ENCODE measurements at regions not wholly inside any gene's neighbourhood (a gene's known extent, or its start where the extent isn't known, plus 50 kb on each side); places are given as distances from the start of the nearest gene placed in this dataset.

DNA sequence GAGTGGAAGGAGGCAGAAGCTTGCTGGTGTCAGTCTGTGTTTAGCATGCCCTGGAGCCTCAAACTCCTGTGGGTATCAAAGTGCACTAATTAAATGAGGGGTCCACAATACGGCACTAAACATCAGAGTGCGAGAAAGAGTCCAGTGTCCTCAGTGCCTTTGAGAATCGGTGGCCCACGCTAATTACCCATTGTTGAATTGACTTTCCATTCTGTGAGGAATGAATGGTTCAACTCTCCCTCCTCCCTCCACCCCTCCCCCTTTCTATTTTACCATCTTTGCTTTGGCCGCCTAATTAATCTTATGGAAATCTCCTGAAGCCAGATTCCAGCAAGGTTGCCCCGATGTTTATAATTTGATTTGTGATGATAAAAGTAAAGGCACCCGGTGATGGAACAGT is 217.8 kb downstream of the TFEC start:
- POLR2A ChIA-PET, result no interaction called here
- H3K36me3 ChIP-seq (replicated peaks in 1 of 2; ENCODE audit: control extremely low read depth in 1 of 2, control insufficient read depth in 1 of 2, extremely low read depth in 1 of 2, insufficient read depth in 2 of 2, low read length in 1 of 2), result no peaks in the 10 kb centered on the region
- H2AFZ ChIP-seq (ENCODE audit: insufficient read depth, low read depth, low read length, poor library complexity, severe bottlenecking), result no peak overlapping the region
- no peak overlapping the region for H3K27ac ChIP-seq (ENCODE audit: low read length in 2 of 2)
- DNase-seq (no peak), ATAC-seq (ENCODE audit: low read depth) (no peak)
- no peak for TF ChIP-seq EZH2 (IDR thresholded peaks at IDR 0.05; ENCODE audit: borderline replicate concordance, insufficient read depth, low read depth, low read length, poor library complexity, severe bottlenecking)
- H3K9ac ChIP-seq (ENCODE audit: low read length), result no peak overlapping the region
- H3K9me3 ChIP-seq (ENCODE audit: control extremely low read depth in 1 of 3, control insufficient read depth in 2 of 3, insufficient read depth in 1 of 3, low read length in 2 of 3), result no peaks in the 10 kb centered on the region
- H3K4me1 Mint-ChIP-seq, result no peaks in the 10 kb centered on the region
- H3K79me2 ChIP-seq (ENCODE audit: control insufficient read depth, insufficient read depth, low read length), result no peaks in the 10 kb centered on the region
- intact Hi-C loops (cut with micrococcal nuclease), result no loop called here
- H3K27me3 ChIP-seq (replicated peaks in 1 of 4; ENCODE audit: control extremely low read depth in 1 of 4, control insufficient read depth in 3 of 4, insufficient read depth in 4 of 4, low read length in 3 of 4), result peaks cover 0 to 4% (median 0%) of the 10 kb centered on the region in 4 experiments
- H3K9me3 Mint-ChIP-seq (ENCODE audit: insufficient read depth), result no peaks in the 10 kb centered on the region
- no peak overlapping the region for H3K4me2 ChIP-seq (replicated peaks; ENCODE audit: low read depth, low read length, poor library complexity, severe bottlenecking)
- H3K4me1 ChIP-seq (ENCODE audit: control insufficient read depth in 2 of 2, insufficient read depth in 2 of 2, low read length in 2 of 2), result no peaks in the 10 kb centered on the region
- no peak overlapping the region for H3K4me3 ChIP-seq (ENCODE audit: control extremely low read depth in 1 of 5, extremely low read depth in 1 of 5, insufficient read depth in 1 of 5, low read depth in 2 of 5, low read length in 4 of 5)
- no peak overlapping the region for H3K27ac Mint-ChIP-seq
- CTCF ChIA-PET, result no interaction called here
- 83% methylated on average over 4 of the region's 7 CpGs for WGBS (ENCODE audit: insufficient coverage)
- no peaks in the 10 kb centered on the region for H3K27me3 Mint-ChIP-seq
- no peaks in the 10 kb centered on the region for H4K20me1 ChIP-seq (ENCODE audit: control insufficient read depth, insufficient read depth, low read length, poor library complexity, severe bottlenecking)
- no peak overlapping the region for H3K4me3 Mint-ChIP-seq

DNA sequence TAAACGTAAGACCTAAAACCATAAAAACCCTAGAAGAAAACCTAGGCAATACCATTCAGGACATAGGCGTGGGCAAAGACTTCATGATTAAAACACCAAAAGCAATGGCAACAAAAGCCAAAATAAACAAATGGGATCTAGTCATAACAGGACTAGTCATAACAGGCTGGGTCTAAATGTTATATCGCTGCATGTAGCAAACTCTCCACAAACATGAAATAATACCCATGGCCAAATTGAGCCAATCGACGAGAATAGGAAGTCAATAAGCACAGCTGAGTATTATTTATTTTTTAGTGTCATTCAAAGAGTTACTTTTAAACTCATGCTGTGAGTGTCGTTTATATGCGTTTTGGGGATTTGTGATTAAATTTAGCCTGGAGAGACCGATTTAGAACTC is 225.1 kb downstream of the TFEC start:
- 82% methylated on average over 3 of the region's 8 CpGs for WGBS (ENCODE audit: insufficient coverage)

More for the DNA sequence above, 225.1 kb downstream of the TFEC start:
- Histone ChIP-seq H3K4me3 (ENCODE audit: control extremely low read depth in 1 of 5, extremely low read depth in 1 of 5, insufficient read depth in 1 of 5, low read depth in 2 of 5, low read length in 4 of 5) (no peak overlapping the region), H2AFZ (ENCODE audit: insufficient read depth, low read depth, low read length, poor library complexity, severe bottlenecking) (no peak overlapping the region), H3K27me3 (replicated peaks in 1 of 4; ENCODE audit: control extremely low read depth in 1 of 4, control insufficient read depth in 3 of 4, insufficient read depth in 4 of 4, low read length in 3 of 4) (no peaks in the 10 kb centered on the region), H3K4me1 (ENCODE audit: control insufficient read depth in 2 of 2, insufficient read depth in 2 of 2, low read length in 2 of 2) (no peaks in the 10 kb centered on the region), H3K79me2 (ENCODE audit: control insufficient read depth, insufficient read depth, low read length) (no peaks in the 10 kb centered on the region), H4K20me1 (ENCODE audit: control insufficient read depth, insufficient read depth, low read length, poor library complexity, severe bottlenecking) (no peaks in the 10 kb centered on the region), H3K4me2 (replicated peaks; ENCODE audit: low read depth, low read length, poor library complexity, severe bottlenecking) (no peak overlapping the region), H3K9me3 (ENCODE audit: control extremely low read depth in 1 of 3, control insufficient read depth in 2 of 3, insufficient read depth in 1 of 3, low read length in 2 of 3) (no peaks in the 10 kb centered on the region), H3K36me3 (replicated peaks in 1 of 2; ENCODE audit: control extremely low read depth in 1 of 2, control insufficient read depth in 1 of 2, extremely low read depth in 1 of 2, insufficient read depth in 2 of 2, low read length in 1 of 2) (no peaks in the 10 kb centered on the region), H3K9ac (ENCODE audit: low read length) (no peak overlapping the region), H3K27ac (ENCODE audit: low read length in 2 of 2) (no peak overlapping the region)
- Mint-ChIP-seq H3K4me3 (no peak overlapping the region), H3K27ac (no peak overlapping the region), H3K9me3 (ENCODE audit: insufficient read depth) (no peaks in the 10 kb centered on the region), H3K4me1 (no peaks in the 10 kb centered on the region), H3K27me3 (no peaks in the 10 kb centered on the region)
- DNase-seq (no peak), ATAC-seq (ENCODE audit: low read depth) (no peak)
- ChIA-PET CTCF (no interaction called here), POLR2A (no interaction called here)
- intact Hi-C loops (cut with micrococcal nuclease), result no loop called here
- no peak for TF ChIP-seq EZH2 (IDR thresholded peaks at IDR 0.05; ENCODE audit: borderline replicate concordance, insufficient read depth, low read depth, low read length, poor library complexity, severe bottlenecking)
- TF ChIP-seq, protein P1, sequence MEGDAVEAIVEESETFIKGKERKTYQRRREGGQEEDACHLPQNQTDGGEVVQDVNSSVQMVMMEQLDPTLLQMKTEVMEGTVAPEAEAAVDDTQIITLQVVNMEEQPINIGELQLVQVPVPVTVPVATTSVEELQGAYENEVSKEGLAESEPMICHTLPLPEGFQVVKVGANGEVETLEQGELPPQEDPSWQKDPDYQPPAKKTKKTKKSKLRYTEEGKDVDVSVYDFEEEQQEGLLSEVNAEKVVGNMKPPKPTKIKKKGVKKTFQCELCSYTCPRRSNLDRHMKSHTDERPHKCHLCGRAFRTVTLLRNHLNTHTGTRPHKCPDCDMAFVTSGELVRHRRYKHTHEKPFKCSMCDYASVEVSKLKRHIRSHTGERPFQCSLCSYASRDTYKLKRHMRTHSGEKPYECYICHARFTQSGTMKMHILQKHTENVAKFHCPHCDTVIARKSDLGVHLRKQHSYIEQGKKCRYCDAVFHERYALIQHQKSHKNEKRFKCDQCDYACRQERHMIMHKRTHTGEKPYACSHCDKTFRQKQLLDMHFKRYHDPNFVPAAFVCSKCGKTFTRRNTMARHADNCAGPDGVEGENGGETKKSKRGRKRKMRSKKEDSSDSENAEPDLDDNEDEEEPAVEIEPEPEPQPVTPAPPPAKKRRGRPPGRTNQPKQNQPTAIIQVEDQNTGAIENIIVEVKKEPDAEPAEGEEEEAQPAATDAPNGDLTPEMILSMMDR (IDR thresholded peaks at IDR 0.05), result no peak
